GM12878 (cell line): ENCODE measurements at regions not wholly inside any gene's neighbourhood (a gene's known extent, or its start where the extent isn't known, plus 50 kb on each side); places are given as distances from the start of the nearest gene placed in this dataset.

Experiments
- BRCA1 ChIP-seq: IDR thresholded peaks from 2 replicates; pipeline ENCODE4 v1.6.1; 2011; ENCODE audit warnings: low read depth, low read length, improper control_type of control experiment
- CEBPB ChIP-seq, 2 experiments: fragments of 150-350 bp in 1 of 2; IDR thresholded peaks; 2 replicates each; pipeline ENCODE4 v1.6.1; 2012 to 2014; ENCODE audit warnings: low read depth in 2 of 2, low read length in 2 of 2, borderline replicate concordance in 1 of 2, inconsistent platforms in 1 of 2
- CTCF ChIP-seq, 3 experiments: IDR thresholded peaks in 2 of 3; conservative IDR thresholded peaks in 1 of 3; 2 replicates each; pipeline ENCODE4 v1.5.1; 2011; ENCODE audit warnings: low read depth in 3 of 3, low read length in 3 of 3, mild to moderate bottlenecking in 3 of 3, control low read depth in 2 of 3, moderate library complexity in 2 of 3, inconsistent platforms in 1 of 3, mixed read lengths in 1 of 3; ENCODE audit not compliant: control insufficient read depth in 2 of 3, insufficient read depth in 1 of 3; ENCODE audit errors: extremely low read depth in 1 of 3
- ESRRA ChIP-seq: IDR thresholded peaks from 2 replicates; pipeline ENCODE4 v1.6.1; 2012; ENCODE audit warnings: mild to moderate bottlenecking, low read length, improper control_type of control experiment
- MYC ChIP-seq: IDR thresholded peaks from 2 replicates; pipeline ENCODE4 v1.6.1; 2011; ENCODE audit warnings: mild to moderate bottlenecking, low read length, moderate library complexity, inconsistent platforms; ENCODE audit not compliant: insufficient read depth, insufficient replicate concordance, insufficient read length, severe bottlenecking
- NBN ChIP-seq: fragments of 450-650 bp; IDR thresholded peaks from 2 replicates; pipeline ENCODE4 v1.6.1; 2016
- POLR2A ChIP-seq: IDR thresholded peaks from 2 replicates; pipeline ENCODE4 v1.6.1; 2011; ENCODE audit warnings: low read depth, mild to moderate bottlenecking, low read length
- POLR2AphosphoS2 ChIP-seq: IDR thresholded peaks from 2 replicates; pipeline ENCODE4 v1.6.1; 2011; ENCODE audit warnings: low read depth, mild to moderate bottlenecking, low read length, improper control_type of control experiment, moderate library complexity
- RB1 ChIP-seq: fragments of 450-650 bp; formaldehyde crosslinking; IDR thresholded peaks from 2 replicates; pipeline ENCODE4 v1.6.1; 2017; ENCODE audit warnings: mild to moderate bottlenecking, borderline replicate concordance
- SIX5 ChIP-seq: IDR thresholded peaks from 2 replicates; pipeline ENCODE4 v1.6.1; 2011; ENCODE audit warnings: mild to moderate bottlenecking, low read depth, low read length, moderate library complexity; ENCODE audit not compliant: severe bottlenecking
- SMC3 ChIP-seq: IDR thresholded peaks from 2 replicates; pipeline ENCODE4 v1.6.1; 2011; ENCODE audit warnings: low read length, improper control_type of control experiment, borderline replicate concordance
- TCF3 ChIP-seq: IDR thresholded peaks from 2 replicates; pipeline ENCODE4 v1.6.1; 2012; ENCODE audit warnings: low read depth, mild to moderate bottlenecking, low read length, borderline replicate concordance; ENCODE audit not compliant: insufficient read depth

DNA sequence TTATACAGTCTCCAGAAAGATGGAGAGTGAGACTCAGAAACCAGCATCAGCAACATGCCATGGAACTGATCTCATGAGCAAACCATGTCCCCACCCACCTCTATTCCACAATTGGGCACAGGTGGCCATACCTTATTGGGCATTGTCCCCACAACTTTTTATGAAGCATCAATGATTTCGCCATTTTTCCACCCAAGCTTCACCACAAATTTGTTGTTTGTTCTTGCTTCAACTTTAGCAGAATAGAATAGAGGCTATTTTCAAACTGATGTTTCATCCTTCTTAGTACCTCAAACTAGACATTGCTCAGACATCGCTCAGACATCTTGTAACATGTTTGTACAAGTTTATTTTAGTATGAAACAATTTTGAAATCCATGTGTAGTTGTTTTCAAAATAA lies 112.5 kb upstream of the TMTC2 start:
- TF ChIP-seq POLR2A, result no peak
- TF ChIP-seq CTCF (IDR thresholded peaks at IDR 0.05 in 2 of 3, conservative IDR thresholded peaks at IDR 0.05 in 1 of 3; ENCODE audit: control insufficient read depth in 2 of 3, extremely low read depth in 1 of 3, insufficient read depth in 1 of 3, low read depth in 3 of 3, low read length in 3 of 3), result no peak
- TF ChIP-seq BRCA1, result no peak
- no peak for TF ChIP-seq TCF3
- TF ChIP-seq MYC, result no peak
- no peak for TF ChIP-seq NBN
- no peak for TF ChIP-seq SMC3
- no peak for TF ChIP-seq RB1
- no peak for TF ChIP-seq SIX5
- no peak for TF ChIP-seq CEBPB (IDR thresholded peaks at IDR 0.05; ENCODE audit: borderline replicate concordance in 1 of 2, low read depth in 2 of 2, low read length in 2 of 2)
- no peak for TF ChIP-seq POLR2AphosphoS2
- TF ChIP-seq ESRRA, result no peak
